HFF-Myc (cell line): ENCODE measurements at regions not wholly inside any gene's neighbourhood (a gene's known extent, or its start where the extent isn't known, plus 50 kb on each side); places are given as distances from the start of the nearest gene placed in this dataset.

ENCODE experiments used
- DNase-seq: peaks from one replicate; pipeline ENCODE4 v3.0.0-alpha.2; 2011; ENCODE audit warnings: low read depth; ENCODE audit errors: extremely low read depth
- H3K4me3 ChIP-seq: replicated peaks from 2 replicates; pipeline ENCODE4 v1.5.1; 2011; ENCODE audit warnings: low read depth, mild to moderate bottlenecking, control low read depth, low read length
- CTCF ChIP-seq: IDR thresholded peaks from 2 replicates; pipeline ENCODE4 v1.5.1; 2012; ENCODE audit warnings: mild to moderate bottlenecking, low read depth, low read length, control low read depth; ENCODE audit errors: missing control alignments

GRCh38 chr10:30758338-30758737 lies 128.8 kb upstream of the LYZL2 start:
- TF ChIP-seq CTCF = no peak
- no peak for DNase-seq
- H3K4me3 ChIP-seq = no peak overlapping the region

- H3K4me3 ChIP-seq = no peak overlapping the region
- no peak for TF ChIP-seq CTCF
- no peak for DNase-seq
Measured at GRCh38 chr10:30756896-30757295, 127.3 kb upstream of the LYZL2 start.

- TF ChIP-seq CTCF = no peak
- H3K4me3 ChIP-seq = no peak overlapping the region
- no peak for DNase-seq
Measured at GRCh38 chr10:30756151-30756550, 126.6 kb upstream of the LYZL2 start.

GRCh38 chr10:30755441-30755953 lies 125.9 kb upstream of the LYZL2 start:
- TF ChIP-seq CTCF = no peak
- DNase-seq = peak; percentile 81
- no peak overlapping the region for H3K4me3 ChIP-seq

GRCh38 chr10:30752481-30752881 lies 122.9 kb upstream of the LYZL2 start:
- no peak for TF ChIP-seq CTCF
- no peak for DNase-seq
- H3K4me3 ChIP-seq = no peak overlapping the region

GRCh38 chr10:30751678-30752331 lies 122.3 kb upstream of the LYZL2 start:
- peak; percentile 54 for TF ChIP-seq CTCF
- H3K4me3 ChIP-seq = no peak overlapping the region
- DNase-seq = no peak
